AG04450 (cell line): ENCODE measurements at regions not wholly inside any gene's neighbourhood (a gene's known extent, or its start where the extent isn't known, plus 50 kb on each side); places are given as distances from the start of the nearest gene placed in this dataset.

Experiments used
- CTCF ChIA-PET: fragments of 300-600, 350-600 bp; formaldehyde crosslinking; extraction: SDS; loops from one replicate; lab custom pipeline; 2022; ENCODE audit warnings: antibody characterized with exemption, inconsistent platforms; lab: Charles Lee
- POLR2A ChIA-PET: fragments of 350-600 bp; formaldehyde crosslinking; extraction: SDS; loops from one replicate; lab custom pipeline; 2021; ENCODE audit warnings: antibody characterized with exemption, inconsistent platforms; lab: Yijun Ruan, JAX
- DNase-seq: peaks from one replicate; pipeline ENCODE4 v3.0.0-alpha.2; 2011; ENCODE audit warnings: low read depth, low spot score
- H3K27ac ChIP-seq: one replicate; pipeline ENCODE4 v1.5.1; 2012; ENCODE audit warnings: low read depth, low read length, control low read depth
- H3K27me3 ChIP-seq: one replicate; pipeline ENCODE4 v1.6.0; 2012; ENCODE audit warnings: low read length; ENCODE audit not compliant: control insufficient read depth, insufficient read depth
- H3K4me3 ChIP-seq: 2 replicates; pipeline ENCODE4 v1.5.1; 2011; ENCODE audit warnings: mild to moderate bottlenecking, low read depth, low read length, control low read depth
- H3K9me3 ChIP-seq: 2 replicates; pipeline ENCODE4 v1.5.1; 2012; ENCODE audit warnings: low read length; ENCODE audit not compliant: control insufficient read depth, insufficient read depth
- TF ChIP-seq, protein P1 (sequence below): IDR thresholded peaks from 2 replicates; pipeline ENCODE4 v1.5.1; 2011; ENCODE audit warnings: low read depth, low read length, control low read depth, inconsistent platforms

DNA sequence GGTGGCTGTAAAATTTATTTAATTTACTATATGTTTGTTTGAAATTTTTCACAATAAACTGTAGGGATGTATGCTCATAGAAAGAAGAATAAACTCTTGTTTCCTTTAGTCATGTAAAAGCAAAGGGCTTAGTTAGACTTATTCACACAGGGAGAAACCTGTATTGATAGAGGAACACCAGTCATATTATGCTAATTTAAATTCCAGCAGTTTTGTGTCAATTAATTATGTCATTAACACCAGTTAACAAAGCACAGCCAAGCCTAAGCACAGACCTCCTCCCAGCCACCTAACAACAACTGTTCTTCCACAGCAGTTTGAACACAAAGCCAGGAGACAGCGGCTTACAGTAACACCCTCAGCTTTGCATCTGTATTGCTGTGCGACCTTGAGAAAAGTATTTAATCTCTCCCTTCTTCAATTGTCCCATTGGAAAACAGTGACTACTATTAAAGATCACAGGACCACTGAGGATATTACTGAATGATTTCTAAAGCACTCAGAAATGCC lies 260.8 kb upstream of the RRP15 start:
- CTCF ChIA-PET, result no interaction called here
- Histone ChIP-seq H3K27ac (no peak overlapping the region), H3K4me3 (no peak overlapping the region), H3K9me3 (no peaks in the 10 kb centered on the region; the same call in 1 of the 2 replicates), H3K27me3 (peaks cover 2% of the 10 kb centered on the region)
- TF ChIP-seq, protein P1, sequence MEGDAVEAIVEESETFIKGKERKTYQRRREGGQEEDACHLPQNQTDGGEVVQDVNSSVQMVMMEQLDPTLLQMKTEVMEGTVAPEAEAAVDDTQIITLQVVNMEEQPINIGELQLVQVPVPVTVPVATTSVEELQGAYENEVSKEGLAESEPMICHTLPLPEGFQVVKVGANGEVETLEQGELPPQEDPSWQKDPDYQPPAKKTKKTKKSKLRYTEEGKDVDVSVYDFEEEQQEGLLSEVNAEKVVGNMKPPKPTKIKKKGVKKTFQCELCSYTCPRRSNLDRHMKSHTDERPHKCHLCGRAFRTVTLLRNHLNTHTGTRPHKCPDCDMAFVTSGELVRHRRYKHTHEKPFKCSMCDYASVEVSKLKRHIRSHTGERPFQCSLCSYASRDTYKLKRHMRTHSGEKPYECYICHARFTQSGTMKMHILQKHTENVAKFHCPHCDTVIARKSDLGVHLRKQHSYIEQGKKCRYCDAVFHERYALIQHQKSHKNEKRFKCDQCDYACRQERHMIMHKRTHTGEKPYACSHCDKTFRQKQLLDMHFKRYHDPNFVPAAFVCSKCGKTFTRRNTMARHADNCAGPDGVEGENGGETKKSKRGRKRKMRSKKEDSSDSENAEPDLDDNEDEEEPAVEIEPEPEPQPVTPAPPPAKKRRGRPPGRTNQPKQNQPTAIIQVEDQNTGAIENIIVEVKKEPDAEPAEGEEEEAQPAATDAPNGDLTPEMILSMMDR, result no peak
- POLR2A ChIA-PET, result no interaction called here
- DNase-seq, result no peak

DNA sequence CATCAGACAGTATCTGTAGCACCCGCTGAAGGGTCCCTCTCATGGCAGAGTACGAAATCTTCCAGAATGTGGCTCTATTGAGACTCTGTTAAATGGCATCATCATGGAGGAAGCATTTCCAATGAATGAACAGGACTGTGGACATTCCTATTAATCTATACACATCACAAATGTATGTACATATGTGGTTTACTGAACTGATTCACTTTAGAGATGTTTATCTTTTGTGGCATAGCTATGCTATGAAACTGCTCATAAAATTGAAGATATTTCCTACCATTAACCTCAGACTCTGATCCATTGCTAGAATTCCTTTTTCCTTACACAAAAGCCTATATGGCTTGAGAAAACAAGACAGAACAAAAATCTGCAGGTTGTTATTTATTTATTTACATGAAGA lies 259.6 kb upstream of the RRP15 start:
- DNase-seq, result peak; percentile 15
- TF ChIP-seq, protein P1, result no peak
- CTCF ChIA-PET, result no interaction called here
- peaks cover 2% of the 10 kb centered on the region for H3K27me3 ChIP-seq
- no peaks in the 10 kb centered on the region; the same call in 1 of the 2 replicates for H3K9me3 ChIP-seq
- no peak overlapping the region for H3K4me3 ChIP-seq
- POLR2A ChIA-PET, result no interaction called here
- H3K27ac ChIP-seq, result no peak overlapping the region

DNA sequence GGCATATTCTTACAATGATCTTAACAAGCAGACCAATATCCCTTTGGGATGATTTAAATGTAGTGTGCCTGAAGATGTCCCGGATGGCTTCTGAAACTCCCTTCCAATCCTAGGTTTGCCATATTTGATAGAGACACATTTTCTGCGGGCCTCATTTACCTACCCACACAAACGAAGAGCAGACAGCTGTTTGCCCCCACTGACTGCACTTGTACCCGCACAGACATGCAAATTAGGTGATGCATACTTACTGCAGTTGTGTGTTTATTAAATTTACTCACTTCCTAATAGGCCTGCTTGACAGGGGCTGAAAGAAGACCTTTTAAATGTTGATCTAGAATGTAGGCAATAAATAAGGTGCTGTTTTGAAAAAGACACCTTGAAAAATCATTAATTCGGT lies 257.9 kb upstream of the RRP15 start:
- Histone ChIP-seq H3K4me3 (no peak overlapping the region), H3K27me3 (peaks cover 2% of the 10 kb centered on the region), H3K27ac (no peak overlapping the region), H3K9me3 (no peaks in the 10 kb centered on the region)
- TF ChIP-seq, protein P1, result no peak
- ChIA-PET POLR2A (no interaction called here), CTCF (no interaction called here)
- no peak for DNase-seq

DNA sequence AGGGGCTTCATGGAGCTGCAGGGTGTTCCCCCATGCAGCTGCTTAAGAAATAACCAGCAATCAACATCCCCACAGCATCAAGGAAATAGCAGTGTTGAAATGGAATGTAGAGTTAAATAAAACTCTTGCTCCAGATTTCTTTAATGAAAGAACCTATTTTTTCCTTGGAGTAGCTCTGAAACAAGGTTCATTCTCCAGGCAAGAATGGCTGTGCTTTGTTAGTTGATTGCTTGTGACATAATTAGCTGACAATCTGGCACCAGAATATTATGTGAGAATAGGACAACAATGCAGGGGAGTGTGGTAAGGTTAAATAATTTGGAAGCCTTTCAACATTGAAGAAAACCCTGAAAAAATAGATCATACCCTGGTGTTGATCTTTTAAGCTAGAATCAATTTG lies 254.2 kb upstream of the RRP15 start:
- DNase-seq, result no peak
- no peaks in the 10 kb centered on the region for H3K27me3 ChIP-seq
- no peak overlapping the region for H3K4me3 ChIP-seq
- TF ChIP-seq, protein P1, result no peak
- no peaks in the 10 kb centered on the region for H3K9me3 ChIP-seq
- ChIA-PET POLR2A (no interaction called here), CTCF (no interaction called here)
- H3K27ac ChIP-seq, result no peak overlapping the region

DNA sequence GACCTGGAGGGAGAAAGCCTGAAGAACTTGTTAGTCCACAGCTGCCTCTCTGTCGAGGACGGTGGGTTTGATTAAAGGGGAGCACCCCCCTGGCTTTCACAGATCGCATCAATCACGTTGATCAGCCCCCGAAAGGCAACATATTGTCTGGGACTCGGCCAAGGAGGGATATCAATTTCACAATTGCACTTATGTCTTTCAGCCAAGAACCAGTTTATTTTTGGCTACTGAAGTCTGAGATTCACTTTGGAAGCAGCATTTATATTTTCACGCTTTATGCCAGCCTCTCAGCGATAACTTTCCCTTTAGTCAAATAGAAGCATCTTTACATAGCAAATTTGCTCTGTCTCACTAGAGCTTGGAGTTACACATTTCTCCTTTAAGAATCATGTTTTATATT lies 253.2 kb upstream of the RRP15 start:
- ChIA-PET CTCF (no interaction called here), POLR2A (no interaction called here)
- DNase-seq, result no peak
- TF ChIP-seq, protein P1, result no peak
- H3K9me3 ChIP-seq, result no peaks in the 10 kb centered on the region
- no peak overlapping the region for H3K27ac ChIP-seq
- no peaks in the 10 kb centered on the region for H3K27me3 ChIP-seq
- H3K4me3 ChIP-seq, result no peak overlapping the region
